MM.1S (cell line): ENCODE measurements at regions not wholly inside any gene's neighbourhood (a gene's known extent, or its start where the extent isn't known, plus 50 kb on each side); places are given as distances from the start of the nearest gene placed in this dataset.

Experiments
- CTCF ChIP-seq: fragments of 300-600 bp; sonication (generic); IDR thresholded peaks from 2 replicates; pipeline ENCODE4 v1.5.1; 2016; ENCODE audit warnings: antibody characterized with exemption, low read length, mixed read lengths
- EZH2 ChIP-seq: fragments of 300-600 bp; sonication (generic); optimal IDR thresholded peaks from 2 replicates; pipeline ENCODE3; 2017; ENCODE audit warnings: low read depth, mild to moderate bottlenecking, antibody characterized with exemption, low read length, mixed read lengths

GRCh38 chrX:39299615-39300014 lies 498.4 kb downstream of the MID1IP1 start:
- TF ChIP-seq EZH2 (no peak), CTCF (no peak)
